Activated T-cell treated with anti-CD3 and anti-CD28 coated beads for 1 hour (primary cell): ENCODE measurements at regions not wholly inside any gene's neighbourhood (a gene's known extent, or its start where the extent isn't known, plus 50 kb on each side); places are given as distances from the start of the nearest gene placed in this dataset.
"Not testable (repeated sequence)": the region's sequence is repeated elsewhere in the genome, so short reads cannot be mapped to it uniquely, and the experiment has no call there.

ENCODE experiments used
- DNase-seq: peaks from one replicate; pipeline ENCODE4 v3.0.0-alpha.2; 2020; ENCODE audit warnings: low read depth

DNA sequence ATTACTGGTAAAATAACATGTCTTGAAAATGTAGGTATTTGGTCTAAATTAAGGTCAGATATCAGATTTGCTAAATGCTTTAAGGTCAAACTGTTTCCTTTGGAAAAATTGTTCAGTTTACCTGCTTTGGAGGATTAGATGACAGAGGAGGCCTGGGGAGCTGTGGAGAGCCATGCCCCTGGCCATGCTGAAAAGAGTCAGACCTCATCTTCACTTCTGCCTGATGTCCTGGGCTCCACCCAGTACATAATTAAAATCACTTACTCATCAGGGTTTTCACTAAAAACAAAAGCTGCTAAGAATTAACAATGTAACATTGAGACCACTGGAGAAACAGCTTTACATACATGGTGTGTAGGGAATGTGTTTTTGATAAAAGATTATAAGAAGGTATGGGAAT, 60.8 kb upstream of the UNC93A start:
- DNase-seq = no peak

- no peak for DNase-seq
Observed at GRCh38 chr6:167232356-167232755, 58.8 kb upstream of the UNC93A start.

DNA sequence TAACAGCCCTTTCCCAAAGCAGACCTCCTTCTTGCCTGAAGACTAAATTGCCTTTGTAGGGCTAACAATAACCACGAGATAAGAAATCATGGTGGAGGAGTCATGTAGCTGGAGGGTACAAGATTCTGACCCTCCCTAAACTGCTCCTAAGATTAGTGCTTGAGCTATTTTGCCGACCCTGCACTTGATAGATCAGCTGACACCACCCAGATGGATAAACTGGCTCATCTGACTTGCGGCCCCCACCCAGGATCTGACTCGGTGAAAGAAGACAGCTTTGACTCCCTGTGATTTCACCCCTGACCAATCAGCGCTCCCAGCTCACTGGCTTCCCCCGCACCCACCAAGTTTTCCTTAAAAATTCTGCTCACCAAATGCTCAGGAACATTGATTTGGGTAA, 57.6 kb upstream of the UNC93A start:
- no peak for DNase-seq

- DNase-seq = not testable (repeated sequence)
Observed at GRCh38 chr6:167234576-167234975, 56.5 kb upstream of the UNC93A start.

DNA sequence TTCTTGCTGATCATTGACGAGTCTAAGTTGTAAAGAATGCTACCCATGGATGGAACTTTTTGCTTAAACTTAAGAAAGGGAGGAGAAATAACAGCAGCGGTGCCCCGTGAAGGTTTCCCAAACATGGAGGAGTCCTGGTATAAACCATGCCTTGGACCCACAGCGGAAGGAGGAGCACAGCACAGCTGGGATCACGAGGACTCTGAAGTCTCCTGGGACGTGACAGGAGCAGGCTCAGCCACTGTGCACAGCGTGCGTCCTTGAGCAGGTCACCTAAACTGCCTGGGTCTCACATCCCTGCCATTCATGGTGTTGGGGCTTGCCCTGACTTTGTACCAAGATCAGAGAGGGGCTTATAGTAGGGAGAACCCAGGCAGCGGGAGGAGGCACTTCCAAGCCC, 56.1 kb upstream of the UNC93A start:
- DNase-seq = no peak

GRCh38 chr6:167235421-167236238, 55.5 kb upstream of the UNC93A start:
- DNase-seq = no peak

- no peak for DNase-seq
Observed at GRCh38 chr6:167236239-167236571, 54.9 kb upstream of the UNC93A start.

- no peak for DNase-seq
Observed at GRCh38 chr6:167237438-167238145, 53.5 kb upstream of the UNC93A start.

- DNase-seq = no peak
Observed at GRCh38 chr6:167238146-167238693, 52.9 kb upstream of the UNC93A start.

GRCh38 chr6:167238694-167239467, 52.2 kb upstream of the UNC93A start:
- DNase-seq = no peak

- DNase-seq = not testable (repeated sequence)
Observed at GRCh38 chr6:167239470-167239869, 51.6 kb upstream of the UNC93A start.

GRCh38 chr6:167240034-167240541, 51.0 kb upstream of the UNC93A start:
- no peak for DNase-seq
